ENCODE measurements at regions not wholly inside any gene's neighbourhood (a gene's known extent, or its start where the extent isn't known, plus 50 kb on each side); places are given as distances from the start of the nearest gene placed in this dataset.

GRCh38 chr3:806006-806405 lies 286.8 kb upstream of the CNTN6 start:
- H3K79me2 ChIP-seq (ENCODE audit: control insufficient read depth, insufficient read depth, low read length, poor library complexity): no peaks in the 10 kb centered on the region
- DNase-seq: no peak
- H3K23ac ChIP-seq (ENCODE audit: low read length): no peak overlapping the region
- H4K8ac ChIP-seq (ENCODE audit: low read depth, low read length): no peak overlapping the region
- no peak overlapping the region for H3K9ac ChIP-seq (ENCODE audit: low read length)
- no peak overlapping the region for H3K27ac ChIP-seq (ENCODE audit: low read depth, low read length)
- H4K91ac ChIP-seq (ENCODE audit: low read depth, low read length): no peak overlapping the region
- H3K9me3 ChIP-seq (ENCODE audit: insufficient read depth, low read depth, low read length): peaks cover 2% of the 10 kb centered on the region
- H2BK5ac ChIP-seq (ENCODE audit: low read depth, low read length, poor library complexity): no peak overlapping the region
- no peak overlapping the region for H4K12ac ChIP-seq (ENCODE audit: low read depth, low read length)
- no peaks in the 10 kb centered on the region for H3K4me1 ChIP-seq (ENCODE audit: control insufficient read depth in 1 of 2, insufficient read depth in 2 of 2, low read length in 2 of 2)
- no peaks in the 10 kb centered on the region for H3K79me1 ChIP-seq (ENCODE audit: low read length)
- H3K27me3 ChIP-seq (ENCODE audit: insufficient read depth, low read length): no peaks in the 10 kb centered on the region
- H2AK5ac ChIP-seq (ENCODE audit: low read length): no peak overlapping the region
- no CpG with 5 or more reads among the region's 2 CpGs for WGBS (ENCODE audit: extremely low coverage, insufficient coverage, insufficient read length)
- no peak overlapping the region for H3K4ac ChIP-seq (ENCODE audit: low read depth, low read length)
- no peak overlapping the region for H3K14ac ChIP-seq (ENCODE audit: low read length)
- no peaks in the 10 kb centered on the region for H3K36me3 ChIP-seq (ENCODE audit: control insufficient read depth in 1 of 2, insufficient read depth in 2 of 2, low read length in 2 of 2)
- no peak overlapping the region for H3K18ac ChIP-seq (ENCODE audit: low read length)
- no peak overlapping the region for H2BK120ac ChIP-seq (ENCODE audit: insufficient read depth, low read length, poor library complexity)
- no peak overlapping the region for H2BK12ac ChIP-seq (ENCODE audit: low read length)
- no peak overlapping the region for H3K4me2 ChIP-seq (ENCODE audit: low read length)
- no peak overlapping the region for H2AFZ ChIP-seq (ENCODE audit: insufficient read depth, low read length, poor library complexity)
- no peak overlapping the region for H3K4me3 ChIP-seq (ENCODE audit: low read depth, low read length)

- no peak overlapping the region for H3K4ac ChIP-seq (ENCODE audit: low read depth, low read length)
- no CpG with 5 or more reads among the region's 5 CpGs for WGBS (ENCODE audit: extremely low coverage, insufficient coverage, insufficient read length)
- H2BK12ac ChIP-seq (ENCODE audit: low read length): no peak overlapping the region
- no peak overlapping the region for H2BK120ac ChIP-seq (ENCODE audit: insufficient read depth, low read length, poor library complexity)
- H3K9me3 ChIP-seq (ENCODE audit: insufficient read depth, low read depth, low read length): peaks cover 4% of the 10 kb centered on the region
- no peak overlapping the region for H3K14ac ChIP-seq (ENCODE audit: low read length)
- no peak overlapping the region for H4K8ac ChIP-seq (ENCODE audit: low read depth, low read length)
- H2BK5ac ChIP-seq (ENCODE audit: low read depth, low read length, poor library complexity): no peak overlapping the region
- no peaks in the 10 kb centered on the region for H3K79me1 ChIP-seq (ENCODE audit: low read length)
- no peak overlapping the region for H3K9ac ChIP-seq (ENCODE audit: low read length)
- H2AFZ ChIP-seq (ENCODE audit: insufficient read depth, low read length, poor library complexity): no peak overlapping the region
- no peak overlapping the region for H3K4me3 ChIP-seq (ENCODE audit: low read depth, low read length)
- no peaks in the 10 kb centered on the region for H3K27me3 ChIP-seq (ENCODE audit: insufficient read depth, low read length)
- H3K4me2 ChIP-seq (ENCODE audit: low read length): no peak overlapping the region
- H3K4me1 ChIP-seq (ENCODE audit: control insufficient read depth in 1 of 2, insufficient read depth in 2 of 2, low read length in 2 of 2): no peaks in the 10 kb centered on the region
- no peaks in the 10 kb centered on the region for H3K79me2 ChIP-seq (ENCODE audit: control insufficient read depth, insufficient read depth, low read length, poor library complexity)
- no peak overlapping the region for H3K23ac ChIP-seq (ENCODE audit: low read length)
- no peak overlapping the region for H3K18ac ChIP-seq (ENCODE audit: low read length)
- H3K36me3 ChIP-seq (ENCODE audit: control insufficient read depth in 1 of 2, insufficient read depth in 2 of 2, low read length in 2 of 2): no peaks in the 10 kb centered on the region
- no peak overlapping the region for H4K91ac ChIP-seq (ENCODE audit: low read depth, low read length)
- H3K27ac ChIP-seq (ENCODE audit: low read depth, low read length): no peak overlapping the region
- H4K12ac ChIP-seq (ENCODE audit: low read depth, low read length): no peak overlapping the region
- no peak overlapping the region for H2AK5ac ChIP-seq (ENCODE audit: low read length)
- DNase-seq: no peak
Observed at GRCh38 chr3:816605-817004, 276.2 kb upstream of the CNTN6 start.

GRCh38 chr3:834679-835078 lies 258.1 kb upstream of the CNTN6 start:
- H3K4ac ChIP-seq (ENCODE audit: low read depth, low read length): no peak overlapping the region
- H4K12ac ChIP-seq (ENCODE audit: low read depth, low read length): no peak overlapping the region
- H3K27me3 ChIP-seq (ENCODE audit: insufficient read depth, low read length): no peaks in the 10 kb centered on the region
- H3K27ac ChIP-seq (ENCODE audit: low read depth, low read length): no peak overlapping the region
- no peak overlapping the region for H2BK12ac ChIP-seq (ENCODE audit: low read length)
- H3K18ac ChIP-seq (ENCODE audit: low read length): no peak overlapping the region
- H3K14ac ChIP-seq (ENCODE audit: low read length): no peak overlapping the region
- no peaks in the 10 kb centered on the region for H3K79me2 ChIP-seq (ENCODE audit: control insufficient read depth, insufficient read depth, low read length, poor library complexity)
- no peak overlapping the region for H2BK120ac ChIP-seq (ENCODE audit: insufficient read depth, low read length, poor library complexity)
- H2BK5ac ChIP-seq (ENCODE audit: low read depth, low read length, poor library complexity): no peak overlapping the region
- H2AK5ac ChIP-seq (ENCODE audit: low read length): no peak overlapping the region
- no peak overlapping the region for H3K9ac ChIP-seq (ENCODE audit: low read length)
- no peak overlapping the region for H3K4me3 ChIP-seq (ENCODE audit: low read depth, low read length)
- no peaks in the 10 kb centered on the region for H3K36me3 ChIP-seq (ENCODE audit: control insufficient read depth in 1 of 2, insufficient read depth in 2 of 2, low read length in 2 of 2)
- no peaks in the 10 kb centered on the region for H3K79me1 ChIP-seq (ENCODE audit: low read length)
- no peak overlapping the region for H4K91ac ChIP-seq (ENCODE audit: low read depth, low read length)
- no peak overlapping the region for H2AFZ ChIP-seq (ENCODE audit: insufficient read depth, low read length, poor library complexity)
- H3K4me2 ChIP-seq (ENCODE audit: low read length): no peak overlapping the region
- H3K23ac ChIP-seq (ENCODE audit: low read length): no peak overlapping the region
- WGBS (ENCODE audit: extremely low coverage, insufficient coverage, insufficient read length): no CpG with 5 or more reads among the region's 1 CpG
- no peak for DNase-seq
- no peak overlapping the region for H4K8ac ChIP-seq (ENCODE audit: low read depth, low read length)
- H3K4me1 ChIP-seq (ENCODE audit: control insufficient read depth in 1 of 2, insufficient read depth in 2 of 2, low read length in 2 of 2): no peaks in the 10 kb centered on the region
- peaks cover 6% of the 10 kb centered on the region for H3K9me3 ChIP-seq (ENCODE audit: insufficient read depth, low read depth, low read length)

GRCh38 chr3:835096-835495 lies 257.7 kb upstream of the CNTN6 start:
- Histone ChIP-seq H3K4me3 (ENCODE audit: low read depth, low read length) (no peak overlapping the region), H3K27me3 (ENCODE audit: insufficient read depth, low read length) (no peaks in the 10 kb centered on the region), H3K4me2 (ENCODE audit: low read length) (no peak overlapping the region), H2AK5ac (ENCODE audit: low read length) (no peak overlapping the region), H3K27ac (ENCODE audit: low read depth, low read length) (no peak overlapping the region), H3K14ac (ENCODE audit: low read length) (no peak overlapping the region), H3K18ac (ENCODE audit: low read length) (no peak overlapping the region), H2BK12ac (ENCODE audit: low read length) (no peak overlapping the region), H3K79me2 (ENCODE audit: control insufficient read depth, insufficient read depth, low read length, poor library complexity) (no peaks in the 10 kb centered on the region), H3K79me1 (ENCODE audit: low read length) (no peaks in the 10 kb centered on the region), H3K4ac (ENCODE audit: low read depth, low read length) (no peak overlapping the region), H3K9ac (ENCODE audit: low read length) (no peak overlapping the region), H3K4me1 (ENCODE audit: control insufficient read depth in 1 of 2, insufficient read depth in 2 of 2, low read length in 2 of 2) (no peaks in the 10 kb centered on the region), H4K12ac (ENCODE audit: low read depth, low read length) (no peak overlapping the region), H4K91ac (ENCODE audit: low read depth, low read length) (no peak overlapping the region), H3K36me3 (ENCODE audit: control insufficient read depth in 1 of 2, insufficient read depth in 2 of 2, low read length in 2 of 2) (no peaks in the 10 kb centered on the region), H2AFZ (ENCODE audit: insufficient read depth, low read length, poor library complexity) (no peak overlapping the region), H3K9me3 (ENCODE audit: insufficient read depth, low read depth, low read length) (peaks cover 3% of the 10 kb centered on the region), H2BK120ac (ENCODE audit: insufficient read depth, low read length, poor library complexity) (no peak overlapping the region), H2BK5ac (ENCODE audit: low read depth, low read length, poor library complexity) (no peak overlapping the region), H3K23ac (ENCODE audit: low read length) (no peak overlapping the region), H4K8ac (ENCODE audit: low read depth, low read length) (no peak overlapping the region)
- WGBS (ENCODE audit: extremely low coverage, insufficient coverage, insufficient read length): no CpG with 5 or more reads among the region's 4 CpGs
- DNase-seq: peak in 1 of 2 donors; percentile 18

Measured in trophoblast cell (in vitro differentiated cells and primary cell).